IPS-20b (cell line): ENCODE measurements at regions not wholly inside any gene's neighbourhood (a gene's known extent, or its start where the extent isn't known, plus 50 kb on each side); places are given as distances from the start of the nearest gene placed in this dataset.

ENCODE experiments used
- H3K27ac ChIP-seq: one replicate; pipeline ENCODE4 v1.5.1; 2013; ENCODE audit warnings: low read length
- H3K27me3 ChIP-seq: 2 replicates; pipeline ENCODE4 v1.6.1; 2013; ENCODE audit warnings: mild to moderate bottlenecking, low read length, inconsistent platforms; ENCODE audit not compliant: insufficient read depth
- H3K36me3 ChIP-seq: 2 replicates; pipeline ENCODE4 v1.6.1; 2013; ENCODE audit warnings: low read depth, mild to moderate bottlenecking, inconsistent platforms, low read length, moderate library complexity; ENCODE audit not compliant: insufficient read depth
- H3K4me1 ChIP-seq: 2 replicates; pipeline ENCODE4 v1.6.1; 2013; ENCODE audit warnings: mild to moderate bottlenecking, control low read depth, inconsistent platforms, low read length, moderate library complexity; ENCODE audit not compliant: insufficient read depth
- H3K4me3 ChIP-seq: 2 replicates; pipeline ENCODE4 v1.5.1; 2013; ENCODE audit warnings: mild to moderate bottlenecking, low read length, inconsistent platforms
- H3K9ac ChIP-seq: 2 replicates; pipeline ENCODE4 v1.6.1; 2013; ENCODE audit warnings: low read depth, mild to moderate bottlenecking, inconsistent platforms, low read length, moderate library complexity
- H3K9me3 ChIP-seq: 2 replicates; pipeline ENCODE4 v1.6.1; 2013; ENCODE audit warnings: mild to moderate bottlenecking, low read depth, low read length, inconsistent platforms; ENCODE audit not compliant: insufficient read depth

GRCh38 chr7:21131897-21132296 is 296.0 kb upstream of the SP4 start:
- Histone ChIP-seq H3K4me3 (no peak overlapping the region), H3K36me3 (no peaks in the 10 kb centered on the region), H3K27me3 (no peaks in the 10 kb centered on the region; the same call in 1 of the 2 replicates), H3K4me1 (peaks cover 10% of the 10 kb centered on the region), H3K9ac (no peak overlapping the region), H3K27ac (no peak overlapping the region), H3K9me3 (no peaks in the 10 kb centered on the region)

DNA sequence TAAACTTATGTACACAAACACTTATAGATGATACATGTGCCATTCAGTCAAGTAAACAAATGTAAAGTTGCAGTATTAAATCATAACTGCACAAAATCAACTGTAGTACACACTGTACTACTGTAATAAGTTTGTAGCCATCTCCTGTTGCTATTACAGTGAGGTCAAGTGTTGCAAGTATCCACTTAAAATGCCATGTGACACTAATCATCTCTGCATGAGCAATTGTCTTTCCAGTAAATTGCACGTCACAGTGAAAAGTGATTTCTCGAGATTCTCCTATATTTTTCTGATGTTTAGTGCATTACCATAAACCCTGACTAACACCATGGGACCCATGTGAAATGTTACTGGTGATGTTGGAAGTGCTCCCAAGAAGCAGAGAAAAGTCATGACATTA is 293.3 kb upstream of the SP4 start:
- Histone ChIP-seq H3K4me1 (no peaks in the 10 kb centered on the region), H3K36me3 (no peaks in the 10 kb centered on the region), H3K4me3 (no peak overlapping the region), H3K27ac (no peak overlapping the region), H3K27me3 (no peaks in the 10 kb centered on the region), H3K9ac (no peak overlapping the region), H3K9me3 (no peaks in the 10 kb centered on the region)

DNA sequence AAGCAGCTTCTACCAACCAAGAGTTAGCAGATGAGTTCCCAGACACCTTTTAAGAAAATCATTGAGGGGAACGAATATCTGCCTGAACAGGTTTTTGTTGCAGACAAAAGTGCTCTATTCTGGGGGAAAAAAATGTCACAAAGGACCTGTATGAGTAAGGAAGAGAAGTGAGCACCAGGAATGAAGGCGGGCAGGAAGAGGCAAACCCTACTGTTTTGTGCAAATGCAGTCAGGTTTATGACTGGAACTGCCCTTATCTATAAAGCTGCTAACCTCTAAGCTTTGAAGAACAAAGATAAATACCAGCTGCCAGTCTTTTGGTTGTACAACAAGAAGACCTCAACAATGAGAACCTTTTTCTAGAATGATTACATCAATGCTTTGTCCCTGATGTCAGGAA is 292.4 kb upstream of the SP4 start:
- Histone ChIP-seq H3K27me3 (no peaks in the 10 kb centered on the region), H3K27ac (no peak overlapping the region), H3K9ac (no peak overlapping the region), H3K4me3 (no peak overlapping the region), H3K36me3 (no peaks in the 10 kb centered on the region), H3K9me3 (no peaks in the 10 kb centered on the region), H3K4me1 (no peaks in the 10 kb centered on the region)

DNA sequence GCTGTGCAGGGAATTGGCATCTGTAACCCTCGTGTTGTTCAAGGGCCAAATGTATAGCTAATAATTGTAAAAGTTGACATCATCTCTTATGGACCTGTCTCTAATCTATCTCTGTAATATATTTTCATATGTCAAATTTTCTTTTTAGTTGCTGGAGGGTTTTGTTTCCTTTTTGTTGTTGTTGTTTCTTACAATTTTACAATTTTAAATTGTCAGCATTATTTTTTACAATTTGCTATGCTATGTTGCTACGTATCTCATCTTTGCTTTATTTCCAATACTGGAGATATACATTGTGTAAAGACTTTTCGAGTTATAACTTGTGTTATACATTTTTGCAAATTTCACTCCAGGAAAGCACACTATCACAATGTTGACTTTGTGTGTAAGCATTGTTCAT is 290.2 kb upstream of the SP4 start:
- H3K9me3 ChIP-seq: no peaks in the 10 kb centered on the region
- no peaks in the 10 kb centered on the region for H3K36me3 ChIP-seq
- H3K4me3 ChIP-seq: no peak overlapping the region
- H3K27ac ChIP-seq: no peak overlapping the region
- H3K27me3 ChIP-seq: no peaks in the 10 kb centered on the region
- H3K9ac ChIP-seq: no peak overlapping the region
- no peaks in the 10 kb centered on the region for H3K4me1 ChIP-seq

- Histone ChIP-seq H3K9ac (no peak overlapping the region), H3K27me3 (no peaks in the 10 kb centered on the region), H3K4me3 (no peak overlapping the region), H3K9me3 (no peaks in the 10 kb centered on the region), H3K4me1 (no peaks in the 10 kb centered on the region), H3K27ac (no peak overlapping the region), H3K36me3 (no peaks in the 10 kb centered on the region)
These were observed 287.3 kb upstream of the SP4 start for GRCh38 chr7:21140622-21141021.

GRCh38 chr7:21141476-21141875 is 286.4 kb upstream of the SP4 start:
- Histone ChIP-seq H3K4me1 (peaks cover under 1% of the 10 kb centered on the region; the same call in 1 of the 2 replicates), H3K4me3 (no peak overlapping the region), H3K9ac (no peak overlapping the region), H3K27me3 (no peaks in the 10 kb centered on the region), H3K36me3 (no peaks in the 10 kb centered on the region), H3K27ac (no peak overlapping the region), H3K9me3 (no peaks in the 10 kb centered on the region)

DNA sequence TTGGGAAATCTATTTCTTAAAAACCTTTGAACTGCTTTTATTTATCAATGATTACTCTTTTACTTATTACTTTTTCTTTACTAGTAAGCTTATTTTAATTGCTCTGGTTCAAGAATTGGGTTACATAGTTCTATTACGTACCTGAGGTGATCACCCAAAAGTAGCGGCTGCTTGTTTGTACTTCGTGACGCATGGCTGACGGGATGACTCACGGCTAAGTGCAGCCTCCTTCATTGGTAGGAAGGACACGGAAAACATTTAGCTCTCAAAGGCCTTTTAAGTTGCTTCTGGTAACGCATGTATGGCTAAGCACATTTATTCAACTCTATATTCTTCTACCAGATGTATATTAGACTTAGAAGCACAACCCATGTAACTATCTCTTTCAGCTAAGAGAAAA is 285.8 kb upstream of the SP4 start:
- Histone ChIP-seq H3K4me3 (no peak overlapping the region), H3K4me1 (peaks cover 7% of the 10 kb centered on the region; the same call in 1 of the 2 replicates), H3K36me3 (no peaks in the 10 kb centered on the region), H3K27me3 (no peaks in the 10 kb centered on the region), H3K9me3 (no peaks in the 10 kb centered on the region), H3K27ac (no peak overlapping the region), H3K9ac (no peak overlapping the region)

GRCh38 chr7:21146642-21147423 is 281.1 kb upstream of the SP4 start:
- no peaks in the 10 kb centered on the region for H3K27me3 ChIP-seq
- H3K27ac ChIP-seq: no peak overlapping the region
- H3K4me3 ChIP-seq: no peak overlapping the region
- H3K36me3 ChIP-seq: no peaks in the 10 kb centered on the region
- H3K9me3 ChIP-seq: no peaks in the 10 kb centered on the region
- peaks cover 7% of the 10 kb centered on the region; the same call in 1 of the 2 replicates for H3K4me1 ChIP-seq
- no peak overlapping the region for H3K9ac ChIP-seq

- Histone ChIP-seq H3K36me3 (no peaks in the 10 kb centered on the region), H3K9ac (no peak overlapping the region), H3K4me3 (no peak overlapping the region)
These were observed 278.1 kb upstream of the SP4 start for GRCh38 chr7:21149809-21150208.

DNA sequence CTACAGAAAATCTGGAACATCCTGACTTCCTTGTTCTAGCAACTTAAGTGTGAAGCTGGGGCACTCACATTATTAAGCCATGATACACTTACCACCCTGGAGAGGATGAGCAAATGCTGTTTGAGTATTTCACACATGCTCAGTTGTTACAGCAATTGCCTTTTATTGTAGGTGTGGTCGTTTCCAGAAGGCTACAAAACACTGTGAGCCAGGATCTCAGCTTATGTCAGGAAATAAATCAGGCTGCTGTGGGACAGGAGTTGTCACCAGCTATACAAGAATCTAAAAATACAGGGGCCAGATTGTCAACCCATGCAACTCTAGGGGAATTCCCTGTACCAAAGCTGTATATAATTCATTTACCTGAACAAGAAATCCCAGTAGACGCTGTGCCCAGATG is 273.3 kb upstream of the SP4 start:
- Histone ChIP-seq H3K27ac (no peak overlapping the region), H3K4me3 (no peak overlapping the region), H3K9ac (no peak overlapping the region), H3K36me3 (no peaks in the 10 kb centered on the region), H3K4me1 (no peaks in the 10 kb centered on the region), H3K9me3 (no peaks in the 10 kb centered on the region), H3K27me3 (no peaks in the 10 kb centered on the region)

More at GRCh38 chr7:21149809-21150208, 278.1 kb upstream of the SP4 start:
- H3K4me1 ChIP-seq: peaks cover 7% of the 10 kb centered on the region; the same call in 1 of the 2 replicates
- no peaks in the 10 kb centered on the region for H3K9me3 ChIP-seq
- H3K27ac ChIP-seq: no peak overlapping the region
- H3K27me3 ChIP-seq: no peaks in the 10 kb centered on the region

- Histone ChIP-seq H3K9ac (no peak overlapping the region), H3K9me3 (no peaks in the 10 kb centered on the region), H3K27me3 (no peaks in the 10 kb centered on the region), H3K4me3 (no peak overlapping the region), H3K27ac (no peak overlapping the region), H3K36me3 (no peaks in the 10 kb centered on the region), H3K4me1 (no peaks in the 10 kb centered on the region)
These were observed 268.4 kb upstream of the SP4 start for GRCh38 chr7:21159506-21159905.

DNA sequence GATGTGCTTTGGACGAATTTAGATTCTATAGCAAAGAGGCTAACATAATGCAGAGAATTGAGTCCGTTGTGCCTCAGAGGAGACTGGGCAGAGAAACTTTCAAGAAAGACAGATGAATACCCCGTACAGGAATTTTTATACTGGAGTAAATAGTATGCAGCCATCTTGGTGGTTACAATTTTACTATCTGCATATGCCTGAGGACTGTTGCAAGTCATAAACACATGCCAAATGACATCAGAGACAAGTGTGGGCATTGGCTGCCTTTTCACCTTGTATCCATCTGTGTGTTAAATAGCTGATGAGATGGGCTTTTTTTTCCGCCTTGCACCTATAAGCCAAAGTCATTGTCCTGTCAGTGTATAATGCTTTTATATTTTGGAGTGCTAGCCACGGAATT is 267.5 kb upstream of the SP4 start:
- Histone ChIP-seq H3K36me3 (no peaks in the 10 kb centered on the region), H3K9me3 (no peaks in the 10 kb centered on the region), H3K4me1 (no peaks in the 10 kb centered on the region), H3K27ac (no peak overlapping the region), H3K27me3 (no peaks in the 10 kb centered on the region), H3K9ac (no peak overlapping the region), H3K4me3 (no peak overlapping the region)
